ENCODE measurements at regions not wholly inside any gene's neighbourhood (a gene's known extent, or its start where the extent isn't known, plus 50 kb on each side); places are given as distances from the start of the nearest gene placed in this dataset.

DNA sequence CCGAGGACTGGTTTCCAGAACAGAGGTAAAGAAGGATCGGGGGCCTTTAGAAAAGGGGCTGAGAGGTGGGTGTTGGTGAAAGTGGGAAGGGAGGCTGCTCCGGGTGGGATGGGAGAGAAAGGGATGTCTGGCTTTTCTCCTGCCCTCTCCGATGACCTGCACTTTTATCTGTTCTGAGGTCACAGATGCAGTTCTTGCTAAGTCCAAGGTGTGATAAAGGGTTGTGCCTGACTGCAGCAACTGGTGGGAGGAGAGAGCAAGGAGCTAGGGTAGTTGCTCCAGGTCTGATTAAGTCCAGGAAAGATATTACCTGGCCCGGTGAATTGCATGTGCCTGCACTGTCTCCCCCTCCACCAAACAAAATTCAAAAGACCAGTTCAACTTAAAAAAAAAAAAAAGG is 145.6 kb upstream of the SOX4 start:
- no peaks in the 10 kb centered on the region for H3K27me3 ChIP-seq (ENCODE audit: insufficient read depth, poor library complexity, severe bottlenecking)
- no peak overlapping the region for H3K4me3 ChIP-seq (replicated peaks; ENCODE audit: insufficient read depth, low read length)
- no peak for DNase-seq (ENCODE audit: low read depth in 1 of 2, low spot score in 1 of 2)
- H3K27ac ChIP-seq (replicated peaks): no peak overlapping the region
- TF ChIP-seq CTCF (IDR thresholded peaks at IDR 0.05; ENCODE audit: insufficient read depth, low read length) (no peak), GABPA (IDR thresholded peaks at IDR 0.05; ENCODE audit: low read depth) (no peak), SPI1 (IDR thresholded peaks at IDR 0.05; ENCODE audit: borderline replicate concordance, low read depth) (no peak), POLR2AphosphoS5 (IDR thresholded peaks at IDR 0.05; ENCODE audit: low read depth) (no peak)
- TF ChIP-seq, protein P1, sequence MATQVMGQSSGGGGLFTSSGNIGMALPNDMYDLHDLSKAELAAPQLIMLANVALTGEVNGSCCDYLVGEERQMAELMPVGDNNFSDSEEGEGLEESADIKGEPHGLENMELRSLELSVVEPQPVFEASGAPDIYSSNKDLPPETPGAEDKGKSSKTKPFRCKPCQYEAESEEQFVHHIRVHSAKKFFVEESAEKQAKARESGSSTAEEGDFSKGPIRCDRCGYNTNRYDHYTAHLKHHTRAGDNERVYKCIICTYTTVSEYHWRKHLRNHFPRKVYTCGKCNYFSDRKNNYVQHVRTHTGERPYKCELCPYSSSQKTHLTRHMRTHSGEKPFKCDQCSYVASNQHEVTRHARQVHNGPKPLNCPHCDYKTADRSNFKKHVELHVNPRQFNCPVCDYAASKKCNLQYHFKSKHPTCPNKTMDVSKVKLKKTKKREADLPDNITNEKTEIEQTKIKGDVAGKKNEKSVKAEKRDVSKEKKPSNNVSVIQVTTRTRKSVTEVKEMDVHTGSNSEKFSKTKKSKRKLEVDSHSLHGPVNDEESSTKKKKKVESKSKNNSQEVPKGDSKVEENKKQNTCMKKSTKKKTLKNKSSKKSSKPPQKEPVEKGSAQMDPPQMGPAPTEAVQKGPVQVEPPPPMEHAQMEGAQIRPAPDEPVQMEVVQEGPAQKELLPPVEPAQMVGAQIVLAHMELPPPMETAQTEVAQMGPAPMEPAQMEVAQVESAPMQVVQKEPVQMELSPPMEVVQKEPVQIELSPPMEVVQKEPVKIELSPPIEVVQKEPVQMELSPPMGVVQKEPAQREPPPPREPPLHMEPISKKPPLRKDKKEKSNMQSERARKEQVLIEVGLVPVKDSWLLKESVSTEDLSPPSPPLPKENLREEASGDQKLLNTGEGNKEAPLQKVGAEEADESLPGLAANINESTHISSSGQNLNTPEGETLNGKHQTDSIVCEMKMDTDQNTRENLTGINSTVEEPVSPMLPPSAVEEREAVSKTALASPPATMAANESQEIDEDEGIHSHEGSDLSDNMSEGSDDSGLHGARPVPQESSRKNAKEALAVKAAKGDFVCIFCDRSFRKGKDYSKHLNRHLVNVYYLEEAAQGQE (IDR thresholded peaks at IDR 0.05; ENCODE audit: insufficient replicate concordance, low read depth): no peak

DNA sequence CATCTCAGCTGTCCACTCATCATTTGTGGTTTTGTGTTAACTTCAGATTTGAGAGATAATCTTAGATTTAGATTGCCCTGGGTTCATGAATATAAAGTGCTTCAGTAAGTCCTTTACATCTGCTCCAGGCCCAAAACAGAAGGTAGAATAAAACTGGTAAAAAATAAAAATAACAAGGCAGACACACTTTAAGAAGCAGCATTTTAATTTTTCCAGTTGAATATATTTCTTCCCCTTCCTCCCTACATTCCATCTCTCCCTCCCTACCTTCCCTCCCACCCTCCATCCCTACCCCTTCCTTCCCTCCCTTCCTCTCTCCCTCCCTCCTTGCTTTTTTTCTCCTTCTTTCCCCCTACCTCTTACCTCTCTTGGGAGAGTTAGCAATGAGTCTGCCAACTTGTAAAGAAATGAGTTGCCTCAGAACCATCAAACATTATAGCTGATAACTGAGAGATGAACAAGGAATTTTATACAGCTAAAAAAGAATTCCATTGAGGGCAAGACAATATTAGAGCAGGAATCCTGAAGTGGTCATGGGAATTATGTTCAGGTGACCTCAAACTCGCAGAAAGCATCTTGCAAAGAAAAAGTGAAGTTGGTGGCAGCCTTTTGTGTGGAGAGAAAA is 145.0 kb upstream of the SOX4 start:
- TF ChIP-seq CTCF (IDR thresholded peaks at IDR 0.05; ENCODE audit: insufficient read depth, low read length) (no peak), SPI1 (IDR thresholded peaks at IDR 0.05; ENCODE audit: borderline replicate concordance, low read depth) (no peak), GABPA (IDR thresholded peaks at IDR 0.05; ENCODE audit: low read depth) (no peak), POLR2AphosphoS5 (IDR thresholded peaks at IDR 0.05; ENCODE audit: low read depth) (no peak)
- TF ChIP-seq, protein P1 (IDR thresholded peaks at IDR 0.05; ENCODE audit: insufficient replicate concordance, low read depth): no peak
- DNase-seq (ENCODE audit: low read depth in 1 of 2, low spot score in 1 of 2): no peak

DNA sequence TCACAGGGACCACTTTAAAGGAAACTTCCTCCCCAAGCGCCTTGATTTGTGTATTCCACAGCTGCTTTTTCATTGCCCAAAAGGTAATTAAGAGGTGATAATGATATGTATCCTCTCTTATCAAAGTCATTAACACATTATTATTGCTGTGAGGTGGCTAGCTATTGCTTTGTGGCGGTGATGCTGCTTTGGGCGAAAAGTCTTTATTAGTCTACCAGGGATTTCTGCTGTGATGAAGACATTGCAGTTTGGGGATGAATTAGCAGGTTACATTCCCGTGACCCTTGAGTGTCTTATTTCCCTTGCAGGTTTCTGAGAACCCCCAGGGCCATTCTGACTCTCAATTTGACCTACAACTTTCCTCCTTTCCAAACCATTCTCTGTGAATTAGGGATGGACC is 143.4 kb upstream of the SOX4 start:
- TF ChIP-seq CTCF (IDR thresholded peaks at IDR 0.05; ENCODE audit: insufficient read depth, low read length) (no peak), SPI1 (IDR thresholded peaks at IDR 0.05; ENCODE audit: borderline replicate concordance, low read depth) (no peak), GABPA (IDR thresholded peaks at IDR 0.05; ENCODE audit: low read depth) (no peak), POLR2AphosphoS5 (IDR thresholded peaks at IDR 0.05; ENCODE audit: low read depth) (no peak)
- TF ChIP-seq, protein P1 (IDR thresholded peaks at IDR 0.05; ENCODE audit: insufficient replicate concordance, low read depth): no peak
- no peak overlapping the region for H3K4me3 ChIP-seq (replicated peaks; ENCODE audit: insufficient read depth, low read length)
- DNase-seq (ENCODE audit: low read depth in 1 of 2, low spot score in 1 of 2): no peak
- H3K27ac ChIP-seq (replicated peaks): no peak overlapping the region
- H3K27me3 ChIP-seq (ENCODE audit: insufficient read depth, poor library complexity, severe bottlenecking): no peaks in the 10 kb centered on the region

More for the DNA sequence above, 145.0 kb upstream of the SOX4 start:
- H3K4me3 ChIP-seq (replicated peaks; ENCODE audit: insufficient read depth, low read length): no peak overlapping the region
- H3K27ac ChIP-seq (replicated peaks): no peak overlapping the region
- no peaks in the 10 kb centered on the region for H3K27me3 ChIP-seq (ENCODE audit: insufficient read depth, poor library complexity, severe bottlenecking)

Data from HL-60 (cell line).